Suprapubic skin (tissue), 3 donors: ENCODE measurements at regions not wholly inside any gene's neighbourhood (a gene's known extent, or its start where the extent isn't known, plus 50 kb on each side); places are given as distances from the start of the nearest gene placed in this dataset.

Source experiments
- EP300 ChIP-seq: sonication (generic); formaldehyde crosslinking; IDR thresholded peaks from one replicate; pipeline ENCODE4 v1.6.1; 2017; ENCODE audit warnings: antibody characterized with exemption
- POLR2A ChIP-seq, 2 donors: fragments of 450-650 bp; IDR thresholded peaks; one replicate each; pipeline ENCODE4 v1.6.1; 2017; ENCODE audit warnings: antibody characterized with exemption in 2 of 2, mild to moderate bottlenecking in 2 of 2, moderate library complexity in 2 of 2
- TF ChIP-seq, protein P1 (sequence below), 2 donors: fragments of 200-600 bp in 1 of 2; fragments of 450-650 bp in 1 of 2; sonication (generic) in 1 of 2; IDR thresholded peaks; one replicate each; pipeline ENCODE4 v1.5.1; 2016 to 2019; ENCODE audit warnings: antibody characterized with exemption in 2 of 2, mild to moderate bottlenecking in 1 of 2, moderate library complexity in 1 of 2

DNA sequence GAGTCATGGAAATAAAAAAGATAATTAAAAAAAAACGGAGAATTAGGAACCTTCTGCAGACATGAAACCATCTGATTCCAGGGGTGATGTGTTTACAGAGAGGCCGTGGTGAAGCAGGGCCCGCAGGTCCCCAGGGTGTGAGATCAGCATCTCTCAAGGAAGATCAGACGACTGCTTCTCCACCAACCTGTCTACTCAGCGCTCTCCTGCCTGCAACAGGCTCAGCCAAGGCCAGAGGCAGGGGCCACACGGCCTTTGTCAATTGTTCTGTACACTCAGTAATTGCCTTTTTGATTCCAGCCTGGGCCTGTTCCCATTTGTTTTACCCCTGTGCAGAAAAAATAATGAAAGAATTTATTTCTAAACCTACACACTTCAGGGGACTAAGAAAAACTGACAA lies 124.6 kb downstream of the NXPE2 start:
- TF ChIP-seq, protein P1, sequence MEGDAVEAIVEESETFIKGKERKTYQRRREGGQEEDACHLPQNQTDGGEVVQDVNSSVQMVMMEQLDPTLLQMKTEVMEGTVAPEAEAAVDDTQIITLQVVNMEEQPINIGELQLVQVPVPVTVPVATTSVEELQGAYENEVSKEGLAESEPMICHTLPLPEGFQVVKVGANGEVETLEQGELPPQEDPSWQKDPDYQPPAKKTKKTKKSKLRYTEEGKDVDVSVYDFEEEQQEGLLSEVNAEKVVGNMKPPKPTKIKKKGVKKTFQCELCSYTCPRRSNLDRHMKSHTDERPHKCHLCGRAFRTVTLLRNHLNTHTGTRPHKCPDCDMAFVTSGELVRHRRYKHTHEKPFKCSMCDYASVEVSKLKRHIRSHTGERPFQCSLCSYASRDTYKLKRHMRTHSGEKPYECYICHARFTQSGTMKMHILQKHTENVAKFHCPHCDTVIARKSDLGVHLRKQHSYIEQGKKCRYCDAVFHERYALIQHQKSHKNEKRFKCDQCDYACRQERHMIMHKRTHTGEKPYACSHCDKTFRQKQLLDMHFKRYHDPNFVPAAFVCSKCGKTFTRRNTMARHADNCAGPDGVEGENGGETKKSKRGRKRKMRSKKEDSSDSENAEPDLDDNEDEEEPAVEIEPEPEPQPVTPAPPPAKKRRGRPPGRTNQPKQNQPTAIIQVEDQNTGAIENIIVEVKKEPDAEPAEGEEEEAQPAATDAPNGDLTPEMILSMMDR (IDR thresholded peaks at IDR 0.05) = no peak
- TF ChIP-seq POLR2A (IDR thresholded peaks at IDR 0.05) = no peak
- TF ChIP-seq EP300 = no peak
